K562 (cell line): ENCODE measurements at regions not wholly inside any gene's neighbourhood (a gene's known extent, or its start where the extent isn't known, plus 50 kb on each side); places are given as distances from the start of the nearest gene placed in this dataset.

Experiments
- ATAC-seq: fragments of 200-7000 bp; cut with Tn5 transposase; 3 replicates; pipeline ENCODE4 v1.9.1; 2020; ENCODE audit warnings: moderate library complexity
- BruUV-seq: library from RNA; stranded (reverse); fragments of 400-500 nt; replicated peaks from 2 replicates; lab custom pipeline; 2021; lab: Mats Ljungman, UMichigan
- CTCF ChIA-PET: fragments of 300-600 bp; formaldehyde crosslinking; extraction: SDS; loops from one replicate; lab custom pipeline; 2021; ENCODE audit warnings: low intra/inter-chr PET ratio; lab: Yijun Ruan, JAX
- POLR2A ChIA-PET: fragments of 300-600, 350-650 bp; sonication (Branson Sonifier 250); formaldehyde crosslinking; extraction: SDS; loops from one replicate; lab custom pipeline; 2021; ENCODE audit warnings: antibody characterized with exemption, inconsistent platforms; lab: Yijun Ruan, JAX
- DNase-seq, 4 experiments: peaks; one replicate each; pipeline versions ENCODE4 v3.0.0 to v3.0.0-alpha.2; 2011 to 2018; ENCODE audit warnings: low spot score in 3 of 4, mixed read lengths in 3 of 4; ENCODE audit errors: extremely low read depth in 1 of 4
- FAIRE-seq: peaks from 2 replicates; lab custom pipeline; 2011; peaks lifted over from hg19 to GRCh38; lab: Jason Lieb, UNC
- H2AFZ ChIP-seq: 2 replicates; pipeline ENCODE4 v1.6.0; 2011; ENCODE audit warnings: low read depth, low read length, control low read depth, inconsistent platforms
- H3K27ac ChIP-seq: fragments of 200-600 bp; 3 replicates; pipeline ENCODE4 v1.8.0; 2011; ENCODE audit warnings: low read depth, mild to moderate bottlenecking, control low read depth, inconsistent platforms, low read length, moderate library complexity, mixed read lengths; ENCODE audit errors: extremely low read depth
- H3K27me3 ChIP-seq, 2 experiments: fragments of 300-600 bp in 1 of 2; 2 replicates in 1 of 2; 3 replicates in 1 of 2; pipeline versions ENCODE4 v1.6.0 to v1.8.0; 2011; ENCODE audit warnings: inconsistent platforms in 2 of 2, low read length in 2 of 2, mild to moderate bottlenecking in 1 of 2, mixed read lengths in 1 of 2, moderate library complexity in 1 of 2; ENCODE audit not compliant: control insufficient read depth in 2 of 2, insufficient read depth in 2 of 2
- H3K36me3 ChIP-seq: fragments of 300-600 bp; 3 replicates; pipeline ENCODE4 v1.8.0; 2011; ENCODE audit warnings: mild to moderate bottlenecking, low read length, inconsistent platforms; ENCODE audit not compliant: control insufficient read depth, insufficient read depth
- H3K4me1 ChIP-seq, 2 experiments: fragments of 200-600 bp in 1 of 2; replicated peaks in 1 of 2; 2 replicates in 1 of 2; 3 replicates in 1 of 2; pipeline versions ENCODE4 v1.5.1 to v1.8.0; 2011; ENCODE audit warnings: inconsistent platforms in 2 of 2, low read length in 2 of 2, mild to moderate bottlenecking in 1 of 2, mixed read lengths in 1 of 2, moderate library complexity in 1 of 2; ENCODE audit not compliant: control insufficient read depth in 2 of 2, insufficient read depth in 2 of 2
- H3K4me2 ChIP-seq: 2 replicates; pipeline ENCODE4 v1.6.1; 2011; ENCODE audit warnings: low read length, control low read depth, inconsistent platforms, mixed read lengths; ENCODE audit not compliant: insufficient read depth
- H3K4me3 ChIP-seq: fragments of 200-600 bp; sonication (generic), shearing (Covaris generic); 2 replicates; pipeline ENCODE4 v1.5.1; 2016; ENCODE audit warnings: control low read depth, inconsistent platforms
- H3K79me2 ChIP-seq: fragments of 200-600 bp; 3 replicates; pipeline ENCODE4 v1.8.0; 2011; ENCODE audit warnings: low read length, inconsistent platforms; ENCODE audit not compliant: control insufficient read depth, insufficient read depth
- H3K9ac ChIP-seq, 2 experiments: 2 replicates each; pipeline versions ENCODE4 v1.6.0 to v1.6.1; 2011; ENCODE audit warnings: low read depth in 2 of 2, low read length in 2 of 2, control low read depth in 1 of 2, inconsistent platforms in 1 of 2, mild to moderate bottlenecking in 1 of 2, mixed read lengths in 1 of 2; ENCODE audit not compliant: insufficient read depth in 1 of 2
- H3K9me1 ChIP-seq: one replicate; pipeline ENCODE4 v1.6.0; 2011; ENCODE audit warnings: inconsistent platforms, mild to moderate bottlenecking, low read length, moderate library complexity; ENCODE audit not compliant: control insufficient read depth, insufficient read depth
- H3K9me3 ChIP-seq: replicated peaks from 2 replicates; pipeline ENCODE4 v1.5.1; 2011; ENCODE audit warnings: low read depth, low read length, inconsistent platforms; ENCODE audit not compliant: control insufficient read depth, insufficient read depth
- H4K20me1 ChIP-seq: replicated peaks from 2 replicates; pipeline ENCODE4 v1.6.1; 2011; ENCODE audit warnings: low read length, inconsistent platforms, mixed read lengths; ENCODE audit not compliant: control insufficient read depth, insufficient read depth
- ESRRA ChIP-seq: fragments of 450-650 bp; IDR thresholded peaks from 2 replicates; pipeline ENCODE4 v1.6.1; 2014; ENCODE audit warnings: low read depth, mild to moderate bottlenecking, moderate library complexity, borderline replicate concordance
- EZH2 ChIP-seq: IDR thresholded peaks from 2 replicates; pipeline ENCODE4 v1.6.1; 2012; ENCODE audit warnings: low read depth, mild to moderate bottlenecking, inconsistent platforms, low read length, borderline replicate concordance
- FOXM1 ChIP-seq, 2 experiments: fragments of 450-650 bp in 1 of 2; sonication (generic) in 1 of 2; formaldehyde crosslinking in 1 of 2; IDR thresholded peaks; 2 replicates each; pipeline versions ENCODE4 v1.6.1 to v1.9.0; 2017 to 2022; ENCODE audit warnings: low read depth in 2 of 2, mild to moderate bottlenecking in 2 of 2, missing genetic modification reagents in 1 of 2, moderate library complexity in 1 of 2
- HNRNPK ChIP-seq: fragments of 200-400 bp; formaldehyde crosslinking; IDR thresholded peaks from one replicate; pipeline ENCODE4 v1.6.1; 2018; ENCODE audit warnings: mild to moderate bottlenecking, low read depth, low read length; ENCODE audit not compliant: poor library complexity, severe bottlenecking
- KLF16 ChIP-seq: IDR thresholded peaks from 2 replicates; pipeline ENCODE4 v1.6.1; 2016; ENCODE audit warnings: antibody characterized with exemption
- LEF1 ChIP-seq: fragments of 450-650 bp; IDR thresholded peaks from 2 replicates; pipeline ENCODE4 v1.6.1; 2016; ENCODE audit warnings: mild to moderate bottlenecking
- PBX2 ChIP-seq, 2 experiments: IDR thresholded peaks in 1 of 2; conservative IDR thresholded peaks in 1 of 2; 2 replicates each; pipeline ENCODE4 v1.6.1; 2016; ENCODE audit warnings: low read depth in 2 of 2, mild to moderate bottlenecking in 1 of 2, missing compliant biosample characterization in 1 of 2, missing genetic modification characterization in 1 of 2, moderate library complexity in 1 of 2
- ZBTB34 ChIP-seq: fragments of 250-450 bp; sonication (Bioruptor Pico); IDR thresholded peaks from 2 replicates; pipeline ENCODE4 v1.8.0; 2021; ENCODE audit warnings: mild to moderate bottlenecking, moderate library complexity
- ZNF224 ChIP-seq: sonication (generic); formaldehyde crosslinking; IDR thresholded peaks from 2 replicates; pipeline ENCODE4 v1.8.0; 2022; ENCODE audit warnings: mild to moderate bottlenecking, missing genetic modification reagents
- ZNF282 ChIP-seq: sonication (generic); formaldehyde crosslinking; IDR thresholded peaks from 2 replicates; pipeline ENCODE4 v1.8.1; 2023; ENCODE audit warnings: missing genetic modification reagents
- ZNF639 ChIP-seq, 2 experiments: fragments of 200-800 bp in 1 of 2; sonication (Bioruptor generic) in 1 of 2; sonication (generic) in 1 of 2; formaldehyde crosslinking in 1 of 2; IDR thresholded peaks in 1 of 2; conservative IDR thresholded peaks in 1 of 2; 2 replicates each; pipeline versions ENCODE4 v1.5.0 to v1.6.1; 2016 to 2020; ENCODE audit warnings: missing compliant biosample characterization in 1 of 2, missing genetic modification characterization in 1 of 2, missing genetic modification reagents in 1 of 2
- WGBS: fragments of 100-300 bp; shearing (Covaris generic); methylation state at CpG from one replicate; pipeline ENCODE4 v1.1.6; 2016; ENCODE audit warnings: low coverage, mixed read lengths; ENCODE audit not compliant: insufficient coverage; ENCODE audit errors: missing lambda C conversion rate; 5-methylcytosine and 5-hydroxymethylcytosine counted together
- in situ Hi-C: fragments of 300-500 bp; cut with MboI; formaldehyde crosslinking; loops from 4 replicates; pipeline ENCODE4 v1.15.0; 2018; ENCODE audit warnings: inconsistent platforms, mixed read lengths
- intact Hi-C: fragments of 100-400 bp; cut with micrococcal nuclease; formaldehyde crosslinking; loops from 2 replicates; pipeline ENCODE4 v1.14.2; 2022

GRCh38 chr9:71581101-71581500 lies 187.2 kb downstream of the CEMIP2 start (continued):
- TF ChIP-seq HNRNPK (no peak), FOXM1 (IDR thresholded peaks at IDR 0.05; ENCODE audit: low read depth) (no peak), FOXM1 (CRISPR knock-in tag; IDR thresholded peaks at IDR 0.05; ENCODE audit: low read depth) (no peak), EZH2 (no peak)

GRCh38 chr9:71571186-71571585 lies 197.1 kb downstream of the CEMIP2 start:
- Histone ChIP-seq H4K20me1 (no peaks in the 10 kb centered on the region), H3K36me3 (no peaks in the 10 kb centered on the region), H2AFZ (no peak overlapping the region), H3K9me1 (no peaks in the 10 kb centered on the region), H3K4me2 (no peak overlapping the region), H3K27me3 (no peaks in the 10 kb centered on the region), H3K9me3 (no peaks in the 10 kb centered on the region), H3K4me3 (no peak overlapping the region), H3K9ac (no peak overlapping the region), H3K27ac (no peak overlapping the region), H3K79me2 (no peaks in the 10 kb centered on the region), H3K4me1 (no peaks in the 10 kb centered on the region)
- ChIA-PET CTCF (no interaction called here), POLR2A (no interaction called here)
- no TSS peak for BruUV-seq
- WGBS = 0% methylated on average over 4 of the region's 4 CpGs
- intact Hi-C loops (no loop called here), in situ Hi-C loops (no loop called here)
- FAIRE-seq = no peak
- ATAC-seq = no peak
- DNase-seq = no peak
- no peak for TF ChIP-seq ZBTB34
- no peak for TF ChIP-seq ZNF639 (CRISPR knock-in tag; conservative IDR thresholded peaks at IDR 0.05 in 1 of 2, IDR thresholded peaks at IDR 0.05 in 1 of 2)
- no peak for TF ChIP-seq ZNF224 (CRISPR knock-in tag)
- TF ChIP-seq ZNF282 (CRISPR knock-in tag) = no peak
- TF ChIP-seq PBX2 (CRISPR knock-in tag; IDR thresholded peaks at IDR 0.05; ENCODE audit: low read depth) = no peak
- no peak for TF ChIP-seq PBX2 (tag; conservative IDR thresholded peaks at IDR 0.05; ENCODE audit: low read depth)
- TF ChIP-seq KLF16 = no peak
- no peak for TF ChIP-seq LEF1
- no peak for TF ChIP-seq ESRRA
